HCT116 (cell line): ENCODE measurements at regions not wholly inside any gene's neighbourhood (a gene's known extent, or its start where the extent isn't known, plus 50 kb on each side); places are given as distances from the start of the nearest gene placed in this dataset.

Source experiments
- ATAC-seq: fragments of 200-7000 bp; cut with Tn5 transposase; 2 replicates; pipeline ENCODE4 v1.9.1; 2020; ENCODE audit warnings: mild to moderate bottlenecking, moderate library complexity
- BruUV-seq: library from RNA; stranded (reverse); fragments of 400-500 nt; replicated peaks from 2 replicates; lab custom pipeline; 2021; lab: Mats Ljungman, UMichigan
- CTCF ChIA-PET: fragments of 300-600 bp; sonication (Branson Sonifier 250); formaldehyde crosslinking; loops from one replicate; lab custom pipeline; 2021; ENCODE audit warnings: antibody characterized with exemption; lab: Charles Lee
- POLR2A ChIA-PET: fragments of 300-600, 350-600 bp; sonication (Branson Sonifier 250); formaldehyde crosslinking; loops from one replicate; lab custom pipeline; 2021; ENCODE audit warnings: antibody characterized with exemption; lab: Charles Lee
- RAD21 ChIA-PET, 2 experiments: fragments of 300-600 bp; sonication (Branson Sonifier 250); formaldehyde crosslinking; loops; one replicate each; lab custom pipeline; 2023; ENCODE audit warnings: low total read pairs in 2 of 2; ENCODE audit not compliant: uncharacterized antibody in 2 of 2, unreplicated experiment in 2 of 2, low non-redundant PET in 1 of 2; lab: Charles Lee
- DNase-seq: peaks from one replicate; pipeline ENCODE4 v3.0.0-alpha.2; 2010; ENCODE audit warnings: low read depth, low spot score
- H2AFZ ChIP-seq: fragments of 200-600 bp; shearing (Covaris generic), sonication (generic); 2 replicates; pipeline ENCODE4 v1.6.1; 2017; ENCODE audit warnings: low read depth, mixed run types, mixed read lengths, antibody characterized with exemption, low read length; ENCODE audit not compliant: poor library complexity, severe bottlenecking
- H3K27ac ChIP-seq: 2 replicates; pipeline ENCODE4 v1.5.1; 2012; ENCODE audit warnings: low read depth, low read length
- H3K27me3 ChIP-seq: fragments of 200-600 bp; sonication (generic); 2 replicates; pipeline ENCODE4 v1.6.1; 2016; ENCODE audit warnings: mixed run types, low read length, mixed read lengths; ENCODE audit not compliant: insufficient read depth
- H3K36me3 ChIP-seq, 2 experiments: fragments of 200-500 bp in 1 of 2; fragments of 200-600 bp in 1 of 2; sonication (Bioruptor generic) in 1 of 2; sonication (generic) in 1 of 2; 2 replicates each; pipeline versions ENCODE4 v1.5.1 to v1.6.1; 2014 to 2016; ENCODE audit warnings: low read length in 2 of 2, inconsistent platforms in 1 of 2, mixed read lengths in 1 of 2, mixed run types in 1 of 2; ENCODE audit not compliant: insufficient read depth in 2 of 2, control insufficient read depth in 1 of 2
- H3K4me1 ChIP-seq, 2 experiments: fragments of 200-600 bp in 1 of 2; sonication (generic) in 1 of 2; 2 replicates each; pipeline versions ENCODE4 v1.5.1 to v1.6.1; 2012 to 2017; ENCODE audit warnings: low read length in 2 of 2, inconsistent platforms in 1 of 2, mild to moderate bottlenecking in 1 of 2, mixed read lengths in 1 of 2, mixed run types in 1 of 2, moderate library complexity in 1 of 2; ENCODE audit not compliant: insufficient read depth in 2 of 2, control insufficient read depth in 1 of 2
- H3K4me2 ChIP-seq: fragments of 200-600 bp; sonication (generic); 2 replicates; pipeline ENCODE4 v1.6.1; 2017; ENCODE audit warnings: mixed run types, low read length, mixed read lengths
- H3K4me3 ChIP-seq, 2 experiments: fragments of 200-600 bp in 1 of 2; sonication (generic) in 1 of 2; replicated peaks in 1 of 2; 2 replicates each; pipeline ENCODE4 v1.5.1; 2011 to 2016; ENCODE audit warnings: low read length in 2 of 2, control low read depth in 1 of 2, low read depth in 1 of 2, mild to moderate bottlenecking in 1 of 2, mixed read lengths in 1 of 2, mixed run types in 1 of 2
- H3K79me2 ChIP-seq: fragments of 200-600 bp; sonication (generic); 2 replicates; pipeline ENCODE4 v1.6.1; 2017; ENCODE audit warnings: mild to moderate bottlenecking, mixed run types, low read length, moderate library complexity, mixed read lengths; ENCODE audit not compliant: insufficient read depth
- H3K9ac ChIP-seq: fragments of 200-600 bp; sonication (generic); 2 replicates; pipeline ENCODE4 v1.6.1; 2016; ENCODE audit warnings: low read length, mixed read lengths
- H3K9me2 ChIP-seq: fragments of 200-600 bp; sonication (generic), shearing (Covaris generic); 2 replicates; pipeline ENCODE4 v1.6.1; 2017; ENCODE audit warnings: mixed run types, mild to moderate bottlenecking, moderate library complexity; ENCODE audit not compliant: insufficient read depth
- H3K9me3 ChIP-seq, 2 experiments: fragments of 200-500 bp in 1 of 2; fragments of 200-600 bp in 1 of 2; sonication (Bioruptor generic) in 1 of 2; sonication (generic) in 1 of 2; 2 replicates each; pipeline ENCODE4 v1.6.1; 2014 to 2017; ENCODE audit warnings: low read length in 2 of 2, mixed read lengths in 2 of 2, inconsistent platforms in 1 of 2, low read depth in 1 of 2, mild to moderate bottlenecking in 1 of 2, mixed run types in 1 of 2, moderate library complexity in 1 of 2; ENCODE audit not compliant: control insufficient read depth in 1 of 2, insufficient read depth in 1 of 2
- H4K20me1 ChIP-seq: fragments of 200-600 bp; sonication (generic), shearing (Covaris generic); 2 replicates; pipeline ENCODE4 v1.6.1; 2017; ENCODE audit warnings: mixed run types, mild to moderate bottlenecking, moderate library complexity; ENCODE audit not compliant: insufficient read depth
- CEBPB ChIP-seq: IDR thresholded peaks from 2 replicates; pipeline ENCODE4 v1.6.1; 2012; ENCODE audit warnings: low read depth
- EGR1 ChIP-seq: IDR thresholded peaks from 2 replicates; pipeline ENCODE4 v1.6.1; 2012; ENCODE audit warnings: low read depth
- ELF1 ChIP-seq: IDR thresholded peaks from 2 replicates; pipeline ENCODE4 v1.6.1; 2012; ENCODE audit warnings: low read depth, borderline replicate concordance
- EZH2 ChIP-seq: fragments of 200-600 bp; sonication (generic); IDR thresholded peaks from 2 replicates; pipeline ENCODE4 v1.6.1; 2017; ENCODE audit warnings: antibody characterized with exemption, mixed run types
- EZH2phosphoT487 ChIP-seq: fragments of 200-600 bp; IDR thresholded peaks from 2 replicates; pipeline ENCODE4 v1.6.1; 2018; ENCODE audit warnings: antibody characterized with exemption, borderline replicate concordance
- FOSL1 ChIP-seq: IDR thresholded peaks from 2 replicates; pipeline ENCODE4 v1.6.1; 2012; ENCODE audit warnings: low read depth
- JUND ChIP-seq: IDR thresholded peaks from 2 replicates; pipeline ENCODE4 v1.6.1; 2012
- POLR2A ChIP-seq: IDR thresholded peaks from 2 replicates; pipeline ENCODE4 v1.7.0; 2011; ENCODE audit warnings: borderline replicate concordance; ENCODE audit not compliant: insufficient read depth, insufficient read length; ENCODE audit errors: extremely low read depth
- POLR2AphosphoS5 ChIP-seq: IDR thresholded peaks from 2 replicates; pipeline ENCODE4 v1.6.1; 2011; ENCODE audit warnings: mild to moderate bottlenecking, low read depth, low read length, moderate library complexity
- SIN3A ChIP-seq: IDR thresholded peaks from 2 replicates; pipeline ENCODE4 v1.6.1; 2012; ENCODE audit warnings: low read depth
- SP1 ChIP-seq: IDR thresholded peaks from 2 replicates; pipeline ENCODE4 v1.6.1; 2012; ENCODE audit warnings: low read depth
- SRF ChIP-seq: IDR thresholded peaks from 2 replicates; pipeline ENCODE4 v1.6.1; 2012; ENCODE audit warnings: low read depth
- TCF7L2 ChIP-seq: IDR thresholded peaks from 2 replicates; pipeline ENCODE4 v1.7.0; 2011; ENCODE audit warnings: borderline replicate concordance, inconsistent platforms; ENCODE audit not compliant: insufficient read depth, insufficient read length; ENCODE audit errors: extremely low read depth
- YY1 ChIP-seq: IDR thresholded peaks from 2 replicates; pipeline ENCODE4 v1.6.1; 2011; ENCODE audit warnings: low read length, low read depth, moderate library complexity, mild to moderate bottlenecking; ENCODE audit not compliant: insufficient replicate concordance; ENCODE audit errors: extremely low read depth
- ZBTB33 ChIP-seq: IDR thresholded peaks from 2 replicates; pipeline ENCODE4 v1.6.1; 2011; ENCODE audit warnings: mild to moderate bottlenecking, low read length, moderate library complexity; ENCODE audit not compliant: insufficient replicate concordance; ENCODE audit errors: extremely low read depth
- ZFX ChIP-seq: fragments of 450-650 bp; IDR thresholded peaks from 2 replicates; pipeline ENCODE4 v1.6.1; 2017
- ZNF274 ChIP-seq: fragments of 200-500 bp; sonication (Bioruptor generic); IDR thresholded peaks from 2 replicates; pipeline ENCODE4 v1.6.1; 2014; ENCODE audit warnings: mild to moderate bottlenecking, low read depth, low read length, inconsistent platforms
- intact Hi-C: fragments of 100-400 bp; cut with micrococcal nuclease; formaldehyde crosslinking; loops from 2 replicates; pipeline ENCODE4 v1.10.0; 2022
- TF ChIP-seq, protein P1 (sequence below): IDR thresholded peaks from 2 replicates; pipeline ENCODE4 v1.6.1; 2012

- intact Hi-C loops, result no loop called here
- CTCF ChIA-PET, result interaction anchor here (0.7 to 1.6 kb wide), 2 partner anchors 18 to 34 kb away, joined by 3 read pairs; no protein-coding TSS in a partner anchor
These were observed 130.0 kb downstream of the VPREB1 start for GRCh38 chr22:22374579-22374978.

GRCh38 chr22:22375576-22376351 lies 131.2 kb downstream of the VPREB1 start:
- no peaks in the 10 kb centered on the region for H3K9me2 ChIP-seq
- intact Hi-C loops, result no loop called here
- CTCF ChIA-PET, result interaction anchor here (1.6 kb wide), 1 partner anchor 19 kb away, joined by 3 read pairs; no protein-coding TSS in a partner anchor
- TF ChIP-seq JUND (no peak), ZNF274 (no peak), EZH2phosphoT487 (no peak), ZFX (no peak), FOSL1 (no peak), ELF1 (no peak), SP1 (no peak), YY1 (no peak), SIN3A (no peak), ZBTB33 (no peak), EZH2 (no peak), POLR2AphosphoS5 (no peak), TCF7L2 (no peak), POLR2A (no peak)

More at GRCh38 chr22:22374579-22374978, 130.0 kb downstream of the VPREB1 start:
- no peaks in the 10 kb centered on the region for H3K4me1 ChIP-seq
- H3K79me2 ChIP-seq, result no peaks in the 10 kb centered on the region
- H3K9me3 ChIP-seq, result no peaks in the 10 kb centered on the region
- ChIA-PET RAD21 (no interaction called here), POLR2A (no interaction called here)
- no peaks in the 10 kb centered on the region for H4K20me1 ChIP-seq
- H3K36me3 ChIP-seq, result no peaks in the 10 kb centered on the region
- no TSS peak for BruUV-seq
- H3K27ac ChIP-seq, result no peak overlapping the region
- H3K27me3 ChIP-seq, result peaks cover 11% of the 10 kb centered on the region; the same call in 1 of the 2 replicates
- TF ChIP-seq POLR2A (no peak), SRF (no peak), CEBPB (no peak), ZFX (no peak), EGR1 (no peak), EZH2phosphoT487 (no peak), JUND (no peak)
- TF ChIP-seq, protein P1, sequence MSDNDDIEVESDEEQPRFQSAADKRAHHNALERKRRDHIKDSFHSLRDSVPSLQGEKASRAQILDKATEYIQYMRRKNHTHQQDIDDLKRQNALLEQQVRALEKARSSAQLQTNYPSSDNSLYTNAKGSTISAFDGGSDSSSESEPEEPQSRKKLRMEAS, result no peak
- ATAC-seq, result no peak
- no peaks in the 10 kb centered on the region for H3K9me2 ChIP-seq
- DNase-seq, result no peak
- no peak overlapping the region for H2AFZ ChIP-seq
- H3K4me2 ChIP-seq, result no peak overlapping the region
- no peak overlapping the region for H3K9ac ChIP-seq
- H3K4me3 ChIP-seq, result no peak overlapping the region

More at GRCh38 chr22:22375576-22376351, 131.2 kb downstream of the VPREB1 start:
- no peak overlapping the region for H3K9ac ChIP-seq
- DNase-seq (no peak), ATAC-seq (no peak)
- no peak overlapping the region for H2AFZ ChIP-seq
- no peaks in the 10 kb centered on the region for H4K20me1 ChIP-seq
- H3K27ac ChIP-seq, result no peak overlapping the region
- H3K36me3 ChIP-seq, result no peaks in the 10 kb centered on the region
- no peaks in the 10 kb centered on the region for H3K79me2 ChIP-seq
- H3K27me3 ChIP-seq, result peaks cover 18% of the 10 kb centered on the region; the same call in 1 of the 2 replicates
- ChIA-PET POLR2A (no interaction called here), RAD21 (no interaction called here)
- no peaks in the 10 kb centered on the region for H3K4me1 ChIP-seq
- H3K9me3 ChIP-seq, result no peaks in the 10 kb centered on the region
- no TSS peak for BruUV-seq
- no peak overlapping the region for H3K4me3 ChIP-seq
- H3K4me2 ChIP-seq, result no peak overlapping the region
